RPMI8226 (cell line): ENCODE measurements at regions not wholly inside any gene's neighbourhood (a gene's known extent, or its start where the extent isn't known, plus 50 kb on each side); places are given as distances from the start of the nearest gene placed in this dataset.
A peak's percentile ranks its signal among the peaks of the same experiment; 100 is the strongest.
"Not testable (repeated sequence)": the region's sequence is repeated elsewhere in the genome, so short reads cannot be mapped to it uniquely, and the experiment has no call there.

Experiments
- DNase-seq: peaks from one replicate; pipeline ENCODE4 v3.0.0-alpha.2; 2015

DNA sequence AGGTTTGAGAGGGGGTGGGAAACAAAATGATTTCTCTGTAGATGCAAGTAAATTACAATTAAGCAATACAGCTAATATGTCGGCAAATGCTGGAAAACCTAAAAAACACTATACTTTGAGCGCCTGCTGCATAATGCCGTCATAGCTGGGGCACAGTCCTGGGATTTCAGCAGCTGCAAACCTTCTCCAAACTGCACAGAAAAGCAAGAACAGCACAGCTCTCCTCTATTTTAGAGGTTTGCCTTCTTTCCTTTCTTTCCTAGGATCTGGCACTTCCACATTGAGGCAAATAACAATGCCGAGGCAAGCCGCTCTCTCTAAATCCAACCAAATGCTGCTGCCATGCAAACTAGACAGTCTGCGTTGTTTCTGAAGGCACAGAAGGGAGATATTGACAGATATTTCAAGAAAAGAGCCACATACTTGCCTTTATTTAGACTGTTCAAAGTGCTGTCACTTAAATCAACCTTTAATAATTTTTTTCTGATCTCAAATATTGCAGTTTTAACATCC, 287.1 kb upstream of the G2E3 start:
- no peak for DNase-seq

DNA sequence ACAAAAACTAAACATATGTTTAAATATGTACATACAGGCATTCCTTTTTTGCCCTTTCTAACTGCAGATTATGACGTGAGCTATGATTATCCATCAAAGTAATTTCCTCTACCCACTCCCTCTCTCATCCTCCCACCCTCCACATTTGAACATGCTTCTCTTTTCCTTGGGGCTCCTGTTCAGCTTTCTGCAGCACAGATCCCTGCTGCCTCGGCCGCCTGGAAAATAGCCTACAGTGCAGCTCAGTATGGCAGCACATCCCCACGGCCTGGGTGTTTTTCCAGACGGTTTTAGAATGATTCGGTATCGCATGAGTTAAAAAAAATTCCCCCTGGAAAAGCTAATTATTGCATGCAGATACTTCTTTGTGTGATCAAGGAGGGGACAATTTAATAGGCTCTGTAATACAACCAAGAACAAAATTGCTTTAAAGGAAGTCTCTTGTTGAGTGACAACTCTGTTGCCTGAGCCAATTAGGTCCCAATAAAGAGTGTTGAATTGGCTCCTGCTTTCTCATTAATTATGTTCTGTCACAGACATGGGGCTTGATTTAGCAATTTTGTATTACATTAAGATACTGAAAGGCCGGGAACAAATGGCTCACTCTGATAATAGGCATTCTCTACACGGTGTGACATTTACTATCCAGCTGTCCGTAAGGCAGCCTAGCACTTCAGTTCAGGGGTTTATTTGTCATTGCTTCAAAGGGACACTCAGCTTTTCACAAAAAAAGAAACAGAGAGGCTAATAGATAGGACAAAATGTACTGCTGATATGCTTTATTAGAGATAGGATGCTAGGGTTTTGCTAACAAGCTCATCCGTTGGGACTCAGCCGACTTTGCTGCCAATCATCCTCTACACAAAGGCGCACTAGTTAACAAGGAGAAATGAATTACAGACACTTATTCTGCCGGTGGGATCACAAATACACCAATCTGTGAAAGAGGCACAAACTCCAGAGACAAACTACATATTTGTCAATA, 285.8 kb upstream of the G2E3 start:
- no peak for DNase-seq

- DNase-seq, result no peak
Measured at GRCh38 chr14:30275604-30276003, 283.4 kb upstream of the G2E3 start.

- DNase-seq, result no peak
Measured at GRCh38 chr14:30277268-30277667, 281.7 kb upstream of the G2E3 start.

DNA sequence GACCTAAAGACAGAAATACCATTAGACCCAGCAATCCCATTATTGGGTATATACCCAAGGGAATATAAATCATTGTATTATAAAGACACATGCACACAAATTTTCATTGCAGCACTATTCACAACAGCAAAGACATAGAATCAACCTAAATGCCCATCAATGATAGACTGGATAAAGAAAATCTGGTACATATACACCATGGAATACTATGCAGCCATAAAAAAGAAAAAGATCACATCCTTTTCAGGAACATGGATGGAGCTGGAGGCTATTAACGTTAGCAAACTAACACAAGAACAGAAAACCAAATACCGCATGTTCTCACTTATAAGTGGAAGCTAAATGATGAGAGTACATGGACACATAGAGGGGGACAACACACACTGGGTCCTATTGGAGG, 280.1 kb upstream of the G2E3 start:
- not testable (repeated sequence) for DNase-seq

DNA sequence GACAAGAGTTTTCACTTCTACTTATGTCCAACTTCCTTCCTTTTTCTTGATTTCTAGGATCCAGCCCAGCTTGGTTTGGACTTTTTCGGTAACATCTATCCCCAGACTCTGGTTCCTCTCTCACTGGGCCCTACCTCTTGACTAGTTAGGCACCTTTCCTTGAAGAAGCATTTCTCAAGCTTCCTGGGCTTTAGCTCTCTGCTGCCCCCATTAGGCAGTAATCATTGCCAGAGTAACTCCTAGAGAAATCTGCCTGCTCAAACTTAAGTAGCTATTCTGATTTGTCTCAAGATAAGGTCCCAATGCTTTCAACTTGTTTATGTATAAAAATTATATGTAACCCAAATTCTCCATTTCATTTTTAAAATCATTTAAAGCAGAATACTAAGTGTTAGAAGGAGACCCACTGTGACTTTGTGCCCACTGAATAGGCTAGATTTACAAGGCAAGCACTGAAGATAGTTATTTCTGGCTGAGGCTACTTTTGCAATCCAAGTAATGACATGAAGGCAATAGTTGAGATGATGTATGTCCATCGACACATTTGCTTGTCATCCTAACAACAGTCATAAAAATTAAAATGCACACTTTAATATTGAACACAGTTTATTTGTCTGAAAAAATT, 275.0 kb upstream of the G2E3 start:
- DNase-seq, result peak; percentile 47

- DNase-seq, result no peak
Measured at GRCh38 chr14:30284808-30285207, 274.1 kb upstream of the G2E3 start.

- no peak for DNase-seq
Measured at GRCh38 chr14:30287579-30288445, 271.1 kb upstream of the G2E3 start.

GRCh38 chr14:30290001-30290400, 269.0 kb upstream of the G2E3 start:
- no peak for DNase-seq

DNA sequence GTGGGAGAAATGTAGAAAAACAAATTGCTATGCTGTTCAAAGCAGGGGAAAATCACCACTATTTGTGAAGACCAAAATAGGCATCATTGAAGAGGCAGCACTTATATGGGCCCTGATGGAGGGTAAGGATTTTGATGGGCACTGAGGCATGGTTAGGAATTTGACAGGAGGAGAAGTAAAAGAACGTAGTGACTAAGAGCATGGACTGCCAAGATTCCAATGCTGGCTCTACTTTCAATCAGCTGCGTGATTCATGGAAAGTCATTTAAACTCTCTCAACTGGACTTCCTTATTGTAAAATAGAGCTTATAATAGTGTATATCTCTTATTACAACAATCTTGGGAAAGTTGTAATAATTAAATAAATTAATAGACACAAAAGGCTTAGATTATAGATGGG, 267.7 kb upstream of the G2E3 start:
- no peak for DNase-seq

- DNase-seq, result no peak
Measured at GRCh38 chr14:30292541-30292940, 266.4 kb upstream of the G2E3 start.

- DNase-seq, result no peak
Measured at GRCh38 chr14:30295980-30296379, 263.0 kb upstream of the G2E3 start.

DNA sequence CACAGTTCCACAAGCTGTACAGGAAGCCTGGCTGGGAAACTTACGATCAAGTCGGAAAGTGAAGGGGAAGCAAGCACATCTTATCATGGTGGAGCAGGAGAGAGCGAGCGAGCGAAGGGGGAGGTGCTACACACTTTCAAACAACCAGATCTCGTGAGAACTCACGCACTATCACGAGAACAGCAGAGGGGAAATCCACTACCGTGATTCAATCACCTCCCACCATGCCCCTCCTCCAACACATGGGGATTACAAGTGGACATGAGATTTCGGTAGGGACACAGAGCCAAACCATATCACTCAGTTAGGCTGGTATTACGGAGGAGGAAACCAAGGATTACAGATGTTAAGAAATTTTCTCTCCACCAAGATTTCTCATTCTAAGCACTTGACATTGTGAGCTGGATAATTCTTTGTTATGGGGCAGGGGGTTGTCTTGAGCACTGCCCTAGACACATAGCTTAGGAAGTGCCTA, 262.0 kb upstream of the G2E3 start:
- no peak for DNase-seq

- no peak for DNase-seq
Measured at GRCh38 chr14:30297876-30298795, 260.8 kb upstream of the G2E3 start.

DNA sequence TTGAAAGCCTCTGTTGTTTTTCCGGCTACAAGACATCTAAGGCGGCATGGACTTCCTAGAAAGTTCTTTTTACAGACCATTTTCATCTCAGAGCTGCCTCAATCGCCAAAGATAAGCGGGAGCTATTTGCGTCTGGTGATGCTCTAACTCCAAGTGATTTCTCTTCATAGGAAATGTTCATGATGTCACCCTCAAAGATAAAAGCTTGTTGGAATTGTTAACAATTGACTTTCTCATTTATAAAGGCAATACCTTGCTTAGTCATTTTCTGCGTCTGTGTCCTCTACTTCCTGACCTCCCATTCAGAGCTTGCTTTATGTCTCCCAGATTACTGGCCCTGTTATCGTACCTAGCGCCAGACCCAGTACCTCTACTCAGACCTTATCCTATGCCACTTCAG, 259.0 kb upstream of the G2E3 start:
- DNase-seq, result no peak

DNA sequence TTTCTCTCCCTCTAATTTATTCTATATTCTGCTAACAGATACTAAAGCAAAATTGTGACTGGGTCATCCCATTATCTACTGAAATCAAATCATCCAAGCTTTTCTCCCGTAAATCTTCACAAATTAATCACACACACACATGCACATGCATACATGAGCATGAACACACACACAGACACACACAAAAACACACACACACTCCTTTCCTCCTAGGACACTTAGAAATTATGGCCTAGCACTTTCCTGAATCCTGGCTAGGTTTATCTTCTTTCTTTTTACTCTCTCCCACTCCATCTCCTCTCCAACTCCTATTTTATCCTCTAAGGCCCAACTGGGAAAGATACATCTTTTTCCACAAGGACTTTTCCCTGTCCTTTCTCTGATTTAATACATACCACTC, 255.6 kb upstream of the G2E3 start:
- no peak for DNase-seq

- DNase-seq, result no peak
Measured at GRCh38 chr14:30305346-30305745, 253.6 kb upstream of the G2E3 start.

- no peak for DNase-seq
Measured at GRCh38 chr14:30309405-30309804, 249.6 kb upstream of the G2E3 start.

DNA sequence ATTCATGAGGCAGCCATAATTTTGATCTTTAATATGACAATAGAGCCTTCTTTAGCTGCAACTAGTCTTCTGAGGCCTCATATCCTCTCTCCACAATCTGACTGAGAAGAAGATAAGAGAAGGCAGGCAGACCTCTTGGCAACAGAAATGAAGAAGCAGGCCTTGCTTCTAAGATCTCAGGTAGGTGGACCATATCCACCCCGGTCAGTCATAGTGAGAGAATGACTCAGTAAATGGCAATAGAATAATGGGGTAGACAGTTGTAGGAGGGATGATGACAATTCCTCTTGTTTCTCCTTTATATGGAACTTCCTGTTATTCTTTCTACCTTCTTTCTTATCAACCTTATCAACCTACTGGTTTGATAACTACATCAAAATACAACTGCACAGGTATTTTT, 246.7 kb upstream of the G2E3 start:
- no peak for DNase-seq

DNA sequence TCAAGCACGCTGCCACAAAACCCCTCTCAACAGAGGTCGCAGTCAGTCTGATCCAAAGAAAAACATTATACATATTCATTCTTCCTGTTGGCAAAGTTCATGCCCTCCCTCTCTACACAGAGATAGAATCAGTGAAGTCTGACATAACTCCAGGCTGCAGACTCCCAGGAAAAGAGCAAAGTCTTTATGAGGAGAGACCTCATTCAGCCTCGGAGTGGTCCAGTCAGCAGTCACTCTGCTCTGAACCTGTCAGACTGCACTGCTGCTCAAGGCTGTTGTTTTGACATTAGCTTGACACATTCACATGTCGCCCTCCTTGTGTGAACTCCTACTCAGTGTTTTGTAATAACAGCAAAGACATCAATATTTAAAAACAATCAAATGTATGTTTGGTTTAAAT, 241.2 kb upstream of the G2E3 start:
- no peak for DNase-seq

DNA sequence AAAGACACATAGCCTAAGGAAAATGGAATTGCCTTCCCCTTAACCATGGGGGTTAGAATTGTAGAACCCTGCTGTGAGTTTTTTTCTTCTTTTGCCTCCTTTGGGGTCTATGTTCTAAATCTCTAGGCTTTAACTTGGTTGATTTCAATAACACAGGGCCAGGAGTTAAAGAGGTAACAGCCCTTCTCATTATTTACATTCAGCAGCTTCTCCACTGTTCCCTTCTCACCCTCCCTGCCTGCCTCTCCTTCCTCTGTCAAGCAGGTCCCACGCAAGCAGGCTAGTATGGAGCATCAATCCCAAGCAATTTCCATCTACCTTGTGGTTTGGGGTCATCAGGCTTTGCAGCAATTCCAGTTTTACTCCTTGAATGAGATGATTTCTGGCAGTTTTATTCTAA, 236.1 kb upstream of the G2E3 start:
- DNase-seq, result no peak

GRCh38 chr14:30330033-30330432, 228.9 kb upstream of the G2E3 start:
- DNase-seq, result no peak
